Small intestine (tissue), 7 donors: ENCODE measurements at regions not wholly inside any gene's neighbourhood (a gene's known extent, or its start where the extent isn't known, plus 50 kb on each side); places are given as distances from the start of the nearest gene placed in this dataset.

Experiments
- DNase-seq, 2 donors: peaks; one replicate each; pipeline versions ENCODE4 v3.0.0 to v3.0.0-alpha.2; 2013
- FAIRE-seq: peaks from 2 replicates; lab custom pipeline; 2012; peaks lifted over from hg19 to GRCh38; lab: Jason Lieb, UNC
- H3K27ac ChIP-seq, 3 donors: one replicate each; pipeline ENCODE4 v1.5.1; 2013; ENCODE audit warnings: low read length in 2 of 3, mild to moderate bottlenecking in 2 of 3, control low read depth in 1 of 3, inconsistent platforms in 1 of 3, low read depth in 1 of 3, moderate library complexity in 1 of 3
- H3K27me3 ChIP-seq, 3 donors: one replicate each; pipeline ENCODE4 v1.6.1; 2013; ENCODE audit warnings: low read length in 3 of 3, inconsistent platforms in 1 of 3; ENCODE audit not compliant: control insufficient read depth in 3 of 3, insufficient read depth in 3 of 3
- H3K36me3 ChIP-seq, 3 donors: one replicate each; pipeline ENCODE4 v1.6.1; 2013; ENCODE audit warnings: low read length in 3 of 3, inconsistent platforms in 1 of 3, low read depth in 1 of 3, mild to moderate bottlenecking in 1 of 3, moderate library complexity in 1 of 3; ENCODE audit not compliant: control insufficient read depth in 3 of 3, insufficient read depth in 2 of 3
- H3K4me1 ChIP-seq, 3 donors: one replicate each; pipeline ENCODE4 v1.6.1; 2013; ENCODE audit warnings: low read length in 2 of 3, inconsistent platforms in 1 of 3, low read depth in 1 of 3, mild to moderate bottlenecking in 1 of 3, moderate library complexity in 1 of 3; ENCODE audit not compliant: control insufficient read depth in 3 of 3, insufficient read depth in 2 of 3
- H3K4me3 ChIP-seq, 3 donors: one replicate each; pipeline ENCODE4 v1.5.1; 2013; ENCODE audit warnings: low read length in 3 of 3, control low read depth in 1 of 3, inconsistent platforms in 1 of 3, low read depth in 1 of 3, mild to moderate bottlenecking in 1 of 3, moderate library complexity in 1 of 3
- H3K9me3 ChIP-seq, 2 donors: one replicate each; pipeline ENCODE4 v1.6.1; 2013; ENCODE audit warnings: low read depth in 1 of 2, low read length in 1 of 2; ENCODE audit not compliant: control insufficient read depth in 2 of 2, insufficient read depth in 1 of 2
- WGBS, 3 donors: extraction: QIAGEN DNeasy Blood & Tissue Kit; methylation state at CpG; one replicate each; pipeline ENCODE4 v1.1.7; 2013; 5-methylcytosine and 5-hydroxymethylcytosine counted together
- donor health status: healthy with polysubstance abuse.
- donor health status: control.
- donor health status: control.
- donor health status: Bipolar disorder and iron deficiency.
- donor health status: healthy.

GRCh38 chr2:48817355-48817754 lies 61.8 kb upstream of the LHCGR start:
- Histone ChIP-seq H3K27ac (peak overlapping the region in 1 of 3 donors; percentile 32), H3K36me3 (peaks cover 0 to under 1% (median 0%) of the 10 kb centered on the region in 3 donors), H3K9me3 (no peaks in the 10 kb centered on the region), H3K4me1 (peaks cover 0 to 12% (median 0%) of the 10 kb centered on the region in 3 donors), H3K27me3 (no peaks in the 10 kb centered on the region), H3K4me3 (no peak overlapping the region)
- 0 to 24% (median 6%) methylated on average over 1 of the region's 1 CpG for WGBS, 3 donors
- FAIRE-seq (no peak), DNase-seq (peak in 1 of 2 donors; percentile 47)

- no peaks in the 10 kb centered on the region for H3K27me3 ChIP-seq
- H3K36me3 ChIP-seq: peaks cover 0 to 2% (median 0%) of the 10 kb centered on the region in 3 donors
- H3K4me1 ChIP-seq: peaks cover 0 to 10% (median 0%) of the 10 kb centered on the region in 3 donors
- H3K9me3 ChIP-seq: no peaks in the 10 kb centered on the region
- DNase-seq (no peak), FAIRE-seq (no peak)
- H3K4me3 ChIP-seq: no peak overlapping the region
- 33 to 67% (median 47%) methylated on average over 1 of the region's 1 CpG for WGBS, 3 donors
- no peak overlapping the region for H3K27ac ChIP-seq
Measured at GRCh38 chr2:48812416-48812815, 56.9 kb upstream of the LHCGR start.

- no peak overlapping the region for H3K4me3 ChIP-seq
- H3K4me1 ChIP-seq: no peaks in the 10 kb centered on the region
- 88 to 100% (median 94%) methylated on average over 1 of the region's 1 CpG for WGBS, 3 donors
- H3K27me3 ChIP-seq: no peaks in the 10 kb centered on the region
- DNase-seq (no peak), FAIRE-seq (no peak)
- H3K9me3 ChIP-seq: no peaks in the 10 kb centered on the region
- peaks cover 0 to 2% (median 0%) of the 10 kb centered on the region in 3 donors for H3K36me3 ChIP-seq
- no peak overlapping the region for H3K27ac ChIP-seq
Measured at GRCh38 chr2:48808311-48808710, 52.8 kb upstream of the LHCGR start.
